Heart left ventricle (tissue), 16 donors: ENCODE measurements at regions not wholly inside any gene's neighbourhood (a gene's known extent, or its start where the extent isn't known, plus 50 kb on each side); places are given as distances from the start of the nearest gene placed in this dataset.

Source experiments
- ATAC-seq, 4 donors: fragments of 200-7000 bp; cut with Tn5 transposase; one replicate each; pipeline ENCODE4 v1.9.1; 2020 to 2022; ENCODE audit warnings: moderate library complexity in 4 of 4, mild to moderate bottlenecking in 3 of 4, moderate number of reproducible peaks in 1 of 4
- DNase-seq, 5 donors: peaks; one replicate each; pipeline ENCODE4 v3.0.0-alpha.2; 2020
- H3K27ac ChIP-seq, 12 donors: fragments of 200-600 bp; sonication (generic) in 4 of 12; one replicate each; pipeline versions ENCODE4 v1.5.0 to v1.8.0; 2016 to 2022; ENCODE audit warnings: mild to moderate bottlenecking in 2 of 12
- H3K27me3 ChIP-seq, 9 donors: fragments of 200-600 bp; sonication (generic) in 2 of 9; one replicate each; pipeline versions ENCODE4 v1.5.1 to v1.8.0; 2016 to 2022; ENCODE audit warnings: mild to moderate bottlenecking in 3 of 9
- H3K36me3 ChIP-seq, 9 donors: fragments of 200-600 bp; sonication (generic) in 2 of 9; one replicate each; pipeline versions ENCODE4 v1.5.0 to v1.8.0; 2018 to 2022; ENCODE audit warnings: mild to moderate bottlenecking in 2 of 9
- H3K4me1 ChIP-seq, 12 donors: fragments of 200-600 bp; sonication (generic) in 4 of 12; one replicate each; pipeline versions ENCODE4 v1.5.0 to v1.8.0; 2016 to 2022; ENCODE audit warnings: mild to moderate bottlenecking in 3 of 12
- H3K4me3 ChIP-seq, 12 donors: fragments of 200-600 bp; sonication (generic) in 4 of 12; one replicate each; pipeline versions ENCODE4 v1.5.0 to v1.8.0; 2017 to 2022; ENCODE audit warnings: mild to moderate bottlenecking in 9 of 12, moderate library complexity in 4 of 12
- H3K9me3 ChIP-seq, 12 donors: fragments of 200-600 bp; sonication (generic) in 4 of 12; one replicate each; pipeline versions ENCODE4 v1.5.0 to v1.8.0; 2016 to 2022; ENCODE audit warnings: mild to moderate bottlenecking in 1 of 12
- POLR2A ChIP-seq, 2 donors: fragments of 450-650 bp; IDR thresholded peaks; one replicate each; pipeline ENCODE4 v1.6.1; 2017; ENCODE audit warnings: antibody characterized with exemption in 2 of 2, mild to moderate bottlenecking in 2 of 2, moderate library complexity in 2 of 2
- WGBS, 4 donors: extraction: QIAGEN DNeasy Blood & Tissue Kit in 2 of 4; methylation state at CpG; one replicate each; pipeline versions ENCODE4 v1.1.5 to v1.1.7; 2013 to 2018; 5-methylcytosine and 5-hydroxymethylcytosine counted together
- intact Hi-C, 10 donors: fragments of 100-400 bp; cut with DNase I; formaldehyde crosslinking; loops; one replicate each; pipeline versions ENCODE4 v1.11.1 to v1.14.2; 2022
- TF ChIP-seq, protein P1 (sequence below), 12 donors: fragments of 200-600 bp; sonication (generic) in 4 of 12; IDR thresholded peaks; one replicate each; pipeline versions ENCODE4 v1.5.0 to v1.8.0; 2018 to 2022; ENCODE audit warnings: antibody characterized with exemption in 12 of 12, mild to moderate bottlenecking in 5 of 12
- donor health status: ischemic (EF 13 %, LVEDD 7.1; RV severe dilation, severe dysfunction).
- donor health status: healthy with polysubstance abuse.
- donor health status: DM: no; HTN: yes; CAD: no.
- donor health status: DM: no; HTN: no; CAD: no.
- donor health status: ischemic (EF 25% LVEDD 6.9; RV normal size, moderate dysfunction).
- donor health status: ischemic (EF 25% LVEDD 5.7; RV mildly dilated, moderate dysfunction).
- donor health status: healthy.
- donor health status: DM: yes; HTN: yes; CAD: no.
- donor health status: ischemic (EF 35%, LVEDD 5.7; RV mildly dilated, moderate dysfunction).
- donor health status: nonischemic (EF 11% LVEDD 7.7; RV severe dilation, severe dysfunction).
- donor health status: DM: yes; HTN: yes; CAD: no.
- donor health status: PGD.
- donor health status: ischemic (EF 29% LVEDD 5.4; RV normal size, mild dysfunction).
- donor health status: nonischemic (EF 23%, LVEDD 6.1; RV moderate dilation, normal function).

DNA sequence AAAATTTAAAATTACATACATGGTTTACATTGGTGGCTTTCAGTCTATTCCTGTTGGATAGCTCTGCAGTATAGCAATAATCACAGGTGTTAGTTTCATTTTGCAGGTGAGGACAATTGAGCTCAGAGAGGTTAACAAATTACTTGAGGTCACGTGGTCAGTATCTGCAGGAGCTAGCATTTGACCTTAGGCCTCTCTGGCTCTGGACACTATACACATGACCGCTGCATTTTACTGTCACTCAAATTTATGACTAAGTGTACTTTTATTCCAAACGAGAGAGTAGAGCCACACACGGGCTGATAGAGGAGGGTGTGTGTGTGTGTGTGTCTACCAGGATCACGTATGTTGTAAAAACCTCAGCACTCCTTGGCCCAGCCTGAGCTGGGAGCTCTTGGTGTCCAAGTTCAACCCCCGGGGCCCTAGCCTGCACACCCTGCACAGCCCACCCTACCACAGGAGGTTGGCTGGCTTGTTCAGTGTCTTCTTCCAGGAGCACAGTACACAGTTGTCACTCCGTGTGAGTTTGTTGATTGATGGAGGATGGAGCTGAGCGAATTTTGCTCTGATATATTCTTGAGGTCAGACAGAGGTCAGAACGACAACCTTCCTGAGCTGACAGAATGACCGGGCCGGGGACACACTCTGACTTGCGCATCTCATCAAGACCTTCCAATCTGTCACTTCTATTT is 272.7 kb downstream of the GFRA1 start:
- ATAC-seq (peak in 1 of 4 donors; percentile 36), DNase-seq (no peak)
- TF ChIP-seq POLR2A (IDR thresholded peaks at IDR 0.05) = no peak
- TF ChIP-seq, protein P1, sequence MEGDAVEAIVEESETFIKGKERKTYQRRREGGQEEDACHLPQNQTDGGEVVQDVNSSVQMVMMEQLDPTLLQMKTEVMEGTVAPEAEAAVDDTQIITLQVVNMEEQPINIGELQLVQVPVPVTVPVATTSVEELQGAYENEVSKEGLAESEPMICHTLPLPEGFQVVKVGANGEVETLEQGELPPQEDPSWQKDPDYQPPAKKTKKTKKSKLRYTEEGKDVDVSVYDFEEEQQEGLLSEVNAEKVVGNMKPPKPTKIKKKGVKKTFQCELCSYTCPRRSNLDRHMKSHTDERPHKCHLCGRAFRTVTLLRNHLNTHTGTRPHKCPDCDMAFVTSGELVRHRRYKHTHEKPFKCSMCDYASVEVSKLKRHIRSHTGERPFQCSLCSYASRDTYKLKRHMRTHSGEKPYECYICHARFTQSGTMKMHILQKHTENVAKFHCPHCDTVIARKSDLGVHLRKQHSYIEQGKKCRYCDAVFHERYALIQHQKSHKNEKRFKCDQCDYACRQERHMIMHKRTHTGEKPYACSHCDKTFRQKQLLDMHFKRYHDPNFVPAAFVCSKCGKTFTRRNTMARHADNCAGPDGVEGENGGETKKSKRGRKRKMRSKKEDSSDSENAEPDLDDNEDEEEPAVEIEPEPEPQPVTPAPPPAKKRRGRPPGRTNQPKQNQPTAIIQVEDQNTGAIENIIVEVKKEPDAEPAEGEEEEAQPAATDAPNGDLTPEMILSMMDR (IDR thresholded peaks at IDR 0.05) = no peak
- Histone ChIP-seq H3K9me3 (peaks cover 0 to 7% (median 0%) of the 10 kb centered on the region in 12 donors), H3K36me3 (no peaks in the 10 kb centered on the region), H3K4me3 (no peak overlapping the region), H3K27ac (no peak overlapping the region), H3K27me3 (no peaks in the 10 kb centered on the region), H3K4me1 (peaks cover 0 to 12% (median 0%) of the 10 kb centered on the region in 12 donors)
- intact Hi-C loops = no loop called here
- whole genome bisulfite sequencing, 4 donors = 65 to 78% (median 74%) methylated on average over 12 of the region's 12 CpGs
